Testis (tissue), 2 donors: ENCODE measurements at regions not wholly inside any gene's neighbourhood (a gene's known extent, or its start where the extent isn't known, plus 50 kb on each side); places are given as distances from the start of the nearest gene placed in this dataset.

Experiments
- POLR2A ChIP-seq: fragments of 450-650 bp; IDR thresholded peaks from one replicate; pipeline ENCODE4 v1.6.1; 2017; ENCODE audit warnings: antibody characterized with exemption, mild to moderate bottlenecking, moderate library complexity
- TF ChIP-seq, protein P1 (sequence below), 3 experiments: fragments of 450-650 bp in 2 of 3; fragments of 200-600 bp in 1 of 3; sonication (generic) in 1 of 3; IDR thresholded peaks; one replicate each; pipeline ENCODE4 v1.5.1; 2016 to 2019; ENCODE audit warnings: antibody characterized with exemption in 3 of 3, mild to moderate bottlenecking in 2 of 3, moderate library complexity in 1 of 3

DNA sequence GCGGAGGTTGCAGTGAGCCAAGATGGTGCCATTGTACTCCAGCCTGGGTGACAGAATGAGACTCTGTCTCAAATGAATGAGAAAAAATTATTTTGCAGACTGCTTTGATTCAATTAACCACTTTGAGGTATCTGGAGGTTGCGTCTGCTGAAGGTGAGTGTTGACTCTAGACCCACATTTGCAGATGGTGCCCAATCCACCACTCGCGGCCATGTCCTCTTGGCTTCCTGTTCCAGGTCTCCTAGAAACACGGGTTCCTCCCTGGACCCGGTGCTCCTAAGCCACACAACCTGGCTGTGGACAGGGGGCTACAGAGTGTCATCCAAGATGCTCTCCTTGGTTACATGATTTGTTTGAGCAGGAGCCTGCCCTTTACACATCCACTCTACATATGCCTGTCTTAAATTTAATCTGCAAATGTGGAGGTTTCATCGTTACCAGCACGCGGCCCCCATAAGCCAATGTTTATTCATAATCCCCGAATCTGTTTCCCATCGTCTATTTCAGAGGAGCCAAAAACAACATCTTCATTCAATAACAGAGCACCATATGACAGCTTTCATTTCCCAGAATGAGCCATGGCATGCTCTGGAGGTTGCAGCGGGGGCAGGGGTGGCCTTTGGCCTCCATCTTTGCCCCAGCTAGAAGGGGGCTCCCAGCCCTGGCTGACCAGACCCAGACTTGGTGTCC, 377.2 kb downstream of the CTTN start:
- TF ChIP-seq, protein P1, sequence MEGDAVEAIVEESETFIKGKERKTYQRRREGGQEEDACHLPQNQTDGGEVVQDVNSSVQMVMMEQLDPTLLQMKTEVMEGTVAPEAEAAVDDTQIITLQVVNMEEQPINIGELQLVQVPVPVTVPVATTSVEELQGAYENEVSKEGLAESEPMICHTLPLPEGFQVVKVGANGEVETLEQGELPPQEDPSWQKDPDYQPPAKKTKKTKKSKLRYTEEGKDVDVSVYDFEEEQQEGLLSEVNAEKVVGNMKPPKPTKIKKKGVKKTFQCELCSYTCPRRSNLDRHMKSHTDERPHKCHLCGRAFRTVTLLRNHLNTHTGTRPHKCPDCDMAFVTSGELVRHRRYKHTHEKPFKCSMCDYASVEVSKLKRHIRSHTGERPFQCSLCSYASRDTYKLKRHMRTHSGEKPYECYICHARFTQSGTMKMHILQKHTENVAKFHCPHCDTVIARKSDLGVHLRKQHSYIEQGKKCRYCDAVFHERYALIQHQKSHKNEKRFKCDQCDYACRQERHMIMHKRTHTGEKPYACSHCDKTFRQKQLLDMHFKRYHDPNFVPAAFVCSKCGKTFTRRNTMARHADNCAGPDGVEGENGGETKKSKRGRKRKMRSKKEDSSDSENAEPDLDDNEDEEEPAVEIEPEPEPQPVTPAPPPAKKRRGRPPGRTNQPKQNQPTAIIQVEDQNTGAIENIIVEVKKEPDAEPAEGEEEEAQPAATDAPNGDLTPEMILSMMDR (IDR thresholded peaks at IDR 0.05): no peak
- no peak for TF ChIP-seq POLR2A
